ENCODE measurements at regions not wholly inside any gene's neighbourhood (a gene's known extent, or its start where the extent isn't known, plus 50 kb on each side); places are given as distances from the start of the nearest gene placed in this dataset.

- POLR2A ChIA-PET: no interaction called here
- CTCF ChIA-PET: no interaction called here
- H3K27me3 ChIP-seq (ENCODE audit: control insufficient read depth, insufficient read depth, low read length): no peaks in the 10 kb centered on the region
- H3K9me3 ChIP-seq (ENCODE audit: control insufficient read depth, insufficient read depth, low read length): no peaks in the 10 kb centered on the region
- H3K27ac ChIP-seq (ENCODE audit: low read depth, low read length): no peak overlapping the region
- H3K4me3 ChIP-seq (ENCODE audit: low read depth, low read length): no peak overlapping the region
- TF ChIP-seq CTCF (IDR thresholded peaks at IDR 0.05; ENCODE audit: low read depth, low read length): no peak
- no peak for DNase-seq (ENCODE audit: low read depth, low spot score)
Measured at GRCh38 chr3:118682921-118683320, 351.7 kb downstream of the IGSF11 start.

GRCh38 chr3:118683636-118684035 lies 351.0 kb downstream of the IGSF11 start:
- no peak for TF ChIP-seq CTCF (IDR thresholded peaks at IDR 0.05; ENCODE audit: low read depth, low read length)
- H3K9me3 ChIP-seq (ENCODE audit: control insufficient read depth, insufficient read depth, low read length): no peaks in the 10 kb centered on the region
- POLR2A ChIA-PET: no interaction called here
- DNase-seq (ENCODE audit: low read depth, low spot score): no peak
- CTCF ChIA-PET: no interaction called here
- H3K27ac ChIP-seq (ENCODE audit: low read depth, low read length): no peak overlapping the region
- no peaks in the 10 kb centered on the region for H3K27me3 ChIP-seq (ENCODE audit: control insufficient read depth, insufficient read depth, low read length)
- H3K4me3 ChIP-seq (ENCODE audit: low read depth, low read length): no peak overlapping the region

- H3K27ac ChIP-seq (ENCODE audit: low read depth, low read length): no peak overlapping the region
- H3K27me3 ChIP-seq (ENCODE audit: control insufficient read depth, insufficient read depth, low read length): no peaks in the 10 kb centered on the region
- no peak for TF ChIP-seq CTCF (IDR thresholded peaks at IDR 0.05; ENCODE audit: low read depth, low read length)
- ChIA-PET CTCF (no interaction called here), POLR2A (no interaction called here)
- no peaks in the 10 kb centered on the region for H3K9me3 ChIP-seq (ENCODE audit: control insufficient read depth, insufficient read depth, low read length)
- H3K4me3 ChIP-seq (ENCODE audit: low read depth, low read length): no peak overlapping the region
- no peak for DNase-seq (ENCODE audit: low read depth, low spot score)
Measured at GRCh38 chr3:118688396-118688884, 346.2 kb downstream of the IGSF11 start.

GRCh38 chr3:118692416-118692815 lies 342.2 kb downstream of the IGSF11 start:
- DNase-seq (ENCODE audit: low read depth, low spot score): no peak
- ChIA-PET CTCF (no interaction called here), POLR2A (no interaction called here)
- no peak overlapping the region for H3K27ac ChIP-seq (ENCODE audit: low read depth, low read length)
- no peaks in the 10 kb centered on the region for H3K9me3 ChIP-seq (ENCODE audit: control insufficient read depth, insufficient read depth, low read length)
- no peak for TF ChIP-seq CTCF (IDR thresholded peaks at IDR 0.05; ENCODE audit: low read depth, low read length)
- H3K4me3 ChIP-seq (ENCODE audit: low read depth, low read length): no peak overlapping the region
- no peaks in the 10 kb centered on the region for H3K27me3 ChIP-seq (ENCODE audit: control insufficient read depth, insufficient read depth, low read length)

- H3K9me3 ChIP-seq (ENCODE audit: control insufficient read depth, insufficient read depth, low read length): no peaks in the 10 kb centered on the region
- CTCF ChIA-PET: no interaction called here
- POLR2A ChIA-PET: no interaction called here
- no peak overlapping the region for H3K4me3 ChIP-seq (ENCODE audit: low read depth, low read length)
- no peaks in the 10 kb centered on the region for H3K27me3 ChIP-seq (ENCODE audit: control insufficient read depth, insufficient read depth, low read length)
- DNase-seq (ENCODE audit: low read depth, low spot score): no peak
- H3K27ac ChIP-seq (ENCODE audit: low read depth, low read length): no peak overlapping the region
- no peak for TF ChIP-seq CTCF (IDR thresholded peaks at IDR 0.05; ENCODE audit: low read depth, low read length)
Measured at GRCh38 chr3:118705487-118706219, 329.0 kb downstream of the IGSF11 start.
